ENCODE measurements at regions not wholly inside any gene's neighbourhood (a gene's known extent, or its start where the extent isn't known, plus 50 kb on each side); places are given as distances from the start of the nearest gene placed in this dataset.

DNA sequence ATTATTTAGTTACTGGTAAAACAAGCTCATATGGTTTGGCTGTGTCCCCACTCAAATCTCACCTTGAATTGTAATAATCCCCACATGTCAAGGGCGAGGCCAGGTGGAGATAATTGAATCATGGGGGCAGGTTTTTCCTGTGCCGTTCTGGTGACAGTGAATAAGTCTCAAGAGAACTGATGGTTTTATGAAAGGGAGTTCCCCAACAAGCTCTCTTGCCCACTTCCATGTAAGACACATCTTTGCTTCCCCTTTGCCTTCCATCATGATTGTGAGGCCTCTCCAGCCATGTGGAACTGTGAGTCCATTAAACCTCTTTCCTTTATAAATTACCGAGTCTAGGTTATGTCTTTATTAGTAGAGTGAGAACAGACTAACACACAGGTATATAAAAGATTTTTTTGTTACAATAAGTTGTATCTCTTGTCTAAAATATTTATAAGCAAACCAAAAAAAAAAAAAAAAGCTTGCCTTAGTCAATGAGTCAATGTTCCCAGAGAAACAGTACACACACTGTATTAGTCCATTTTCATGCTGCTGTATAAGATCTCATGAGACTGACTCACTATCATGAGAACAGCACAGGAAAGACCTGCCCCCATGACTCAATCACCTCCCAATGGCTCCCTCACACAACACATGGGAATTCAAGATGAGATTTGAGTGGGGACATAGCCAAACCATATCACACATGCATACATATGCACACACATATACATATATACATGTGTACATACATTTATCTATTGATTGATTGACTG, 138.3 kb downstream of the BASP1 start:
- TF ChIP-seq, protein P1, sequence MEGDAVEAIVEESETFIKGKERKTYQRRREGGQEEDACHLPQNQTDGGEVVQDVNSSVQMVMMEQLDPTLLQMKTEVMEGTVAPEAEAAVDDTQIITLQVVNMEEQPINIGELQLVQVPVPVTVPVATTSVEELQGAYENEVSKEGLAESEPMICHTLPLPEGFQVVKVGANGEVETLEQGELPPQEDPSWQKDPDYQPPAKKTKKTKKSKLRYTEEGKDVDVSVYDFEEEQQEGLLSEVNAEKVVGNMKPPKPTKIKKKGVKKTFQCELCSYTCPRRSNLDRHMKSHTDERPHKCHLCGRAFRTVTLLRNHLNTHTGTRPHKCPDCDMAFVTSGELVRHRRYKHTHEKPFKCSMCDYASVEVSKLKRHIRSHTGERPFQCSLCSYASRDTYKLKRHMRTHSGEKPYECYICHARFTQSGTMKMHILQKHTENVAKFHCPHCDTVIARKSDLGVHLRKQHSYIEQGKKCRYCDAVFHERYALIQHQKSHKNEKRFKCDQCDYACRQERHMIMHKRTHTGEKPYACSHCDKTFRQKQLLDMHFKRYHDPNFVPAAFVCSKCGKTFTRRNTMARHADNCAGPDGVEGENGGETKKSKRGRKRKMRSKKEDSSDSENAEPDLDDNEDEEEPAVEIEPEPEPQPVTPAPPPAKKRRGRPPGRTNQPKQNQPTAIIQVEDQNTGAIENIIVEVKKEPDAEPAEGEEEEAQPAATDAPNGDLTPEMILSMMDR (IDR thresholded peaks at IDR 0.05; ENCODE audit: low read length, missing control alignments), result no peak
- H3K4me3 ChIP-seq (replicated peaks; ENCODE audit: low read depth, low read length), result no peak overlapping the region
- DNase-seq (ENCODE audit: low read depth), result peak; percentile 61

DNA sequence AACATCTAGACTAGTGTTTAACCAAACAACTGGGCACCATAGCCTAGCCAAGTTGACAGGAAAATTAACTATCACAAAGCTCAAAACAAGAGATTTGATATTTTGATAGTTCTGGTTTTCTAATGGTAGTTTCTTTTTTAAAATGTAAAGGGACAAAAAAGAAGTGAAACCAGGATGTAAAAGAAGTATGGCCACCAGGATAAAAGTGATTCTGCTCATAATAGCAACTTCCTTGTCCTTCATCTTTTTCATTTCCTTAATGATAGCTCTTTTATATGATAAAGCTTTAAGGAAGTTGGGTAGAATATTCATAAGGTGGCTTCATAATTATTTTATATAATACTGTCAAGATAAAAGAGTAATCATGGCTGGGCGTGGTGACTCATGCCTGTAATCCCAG, 139.1 kb downstream of the BASP1 start:
- no peak for DNase-seq (ENCODE audit: low read depth)
- TF ChIP-seq, protein P1 (IDR thresholded peaks at IDR 0.05; ENCODE audit: low read length, missing control alignments), result no peak
- H3K4me3 ChIP-seq (replicated peaks; ENCODE audit: low read depth, low read length), result no peak overlapping the region

DNA sequence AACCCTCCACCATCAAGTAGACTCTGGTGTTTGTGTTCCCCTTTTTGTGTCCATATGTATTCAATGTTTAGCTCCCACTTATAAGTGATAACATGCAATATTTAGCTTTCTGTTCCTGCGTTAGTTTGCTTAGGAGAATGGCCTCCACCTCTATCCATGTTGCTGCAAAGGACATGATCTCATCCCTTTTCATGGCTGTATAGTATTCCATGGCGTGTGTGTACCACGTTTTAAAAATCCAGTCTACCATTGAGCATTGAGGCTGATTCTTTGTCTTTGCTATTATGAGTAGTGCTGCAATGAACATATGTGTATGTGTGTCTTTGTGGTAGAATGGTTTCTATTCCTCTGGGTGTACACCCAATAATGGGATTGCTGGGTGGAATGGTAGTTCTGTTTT, 140.1 kb downstream of the BASP1 start:
- TF ChIP-seq, protein P1 (IDR thresholded peaks at IDR 0.05; ENCODE audit: low read length, missing control alignments), result no peak
- no peak overlapping the region for H3K4me3 ChIP-seq (replicated peaks; ENCODE audit: low read depth, low read length)
- DNase-seq (ENCODE audit: low read depth), result no peak

DNA sequence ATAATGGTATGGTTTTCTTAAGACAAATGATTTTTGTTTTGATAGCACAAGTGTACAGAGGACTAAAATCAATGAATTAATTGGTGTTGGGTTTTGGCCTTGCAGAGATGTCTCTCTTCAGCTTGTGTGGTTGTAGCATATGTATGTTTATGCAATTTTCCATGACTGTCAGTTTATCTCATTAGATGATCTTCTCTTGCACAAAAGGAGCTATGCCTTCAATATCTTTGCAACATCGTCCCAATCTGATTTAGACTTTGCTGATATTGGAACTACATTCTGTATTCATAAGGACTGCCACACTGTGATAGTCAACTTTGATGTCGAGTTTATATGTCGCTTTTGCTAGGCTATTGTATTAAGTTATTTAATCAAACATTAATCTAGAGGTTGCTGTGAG, 140.0 kb upstream of the TAF11L2 start:
- no peak overlapping the region for H3K4me3 ChIP-seq (replicated peaks; ENCODE audit: low read depth, low read length)
- DNase-seq (ENCODE audit: low read depth), result no peak
- TF ChIP-seq, protein P1 (IDR thresholded peaks at IDR 0.05; ENCODE audit: low read length, missing control alignments), result no peak

DNA sequence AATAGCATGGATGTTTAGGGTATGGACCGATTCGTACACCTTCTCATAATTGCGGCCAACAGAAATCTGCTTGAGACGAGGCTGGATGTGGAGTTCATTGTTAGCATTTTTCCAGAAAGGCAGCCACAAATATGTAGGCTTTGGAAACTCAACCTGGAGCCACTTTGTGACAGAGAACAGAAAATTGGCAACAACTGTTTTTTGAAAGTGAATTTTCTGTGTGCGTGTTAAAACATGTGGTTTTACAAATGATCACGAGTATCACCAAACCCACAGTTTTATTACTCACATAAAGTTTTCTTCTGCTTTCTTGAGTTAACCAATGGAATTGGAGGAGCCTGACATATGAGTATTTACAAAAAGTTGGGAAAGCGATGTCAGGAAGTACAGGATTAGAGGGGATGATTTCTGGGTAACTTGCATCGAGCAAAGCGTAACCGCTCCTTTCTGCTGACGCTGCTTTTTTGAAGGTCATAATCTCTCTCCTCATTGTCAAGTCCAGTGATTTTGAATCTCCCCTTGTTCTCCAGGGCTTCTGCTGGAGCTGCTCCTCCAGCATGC, 138.5 kb upstream of the TAF11L2 start:
- no peak overlapping the region for H3K4me3 ChIP-seq (replicated peaks; ENCODE audit: low read depth, low read length)
- peak; percentile 37 for DNase-seq (ENCODE audit: low read depth)
- TF ChIP-seq, protein P1 (IDR thresholded peaks at IDR 0.05; ENCODE audit: low read length, missing control alignments), result no peak

DNA sequence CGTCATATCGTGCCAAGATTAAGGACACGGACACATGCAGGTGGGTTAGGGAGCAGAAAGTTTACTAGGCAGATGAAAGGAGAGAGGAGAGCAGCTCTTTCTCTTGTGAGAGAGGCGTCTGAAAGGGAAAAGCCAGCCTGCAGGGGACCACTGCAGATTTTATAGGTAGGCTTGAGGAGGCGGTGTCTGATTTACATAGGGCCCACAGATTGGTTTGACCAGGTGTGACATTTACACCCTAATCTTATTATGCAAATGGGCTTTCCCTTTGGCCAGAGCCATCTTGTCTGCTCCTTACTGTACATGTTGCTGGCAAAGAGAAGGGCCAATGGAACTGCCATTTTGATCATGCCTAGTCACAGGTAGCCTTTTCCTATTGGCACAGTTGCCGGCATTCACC, 137.2 kb upstream of the TAF11L2 start:
- H3K4me3 ChIP-seq (replicated peaks; ENCODE audit: low read depth, low read length), result no peak overlapping the region
- TF ChIP-seq, protein P1 (IDR thresholded peaks at IDR 0.05; ENCODE audit: low read length, missing control alignments), result no peak
- DNase-seq (ENCODE audit: low read depth), result no peak

DNA sequence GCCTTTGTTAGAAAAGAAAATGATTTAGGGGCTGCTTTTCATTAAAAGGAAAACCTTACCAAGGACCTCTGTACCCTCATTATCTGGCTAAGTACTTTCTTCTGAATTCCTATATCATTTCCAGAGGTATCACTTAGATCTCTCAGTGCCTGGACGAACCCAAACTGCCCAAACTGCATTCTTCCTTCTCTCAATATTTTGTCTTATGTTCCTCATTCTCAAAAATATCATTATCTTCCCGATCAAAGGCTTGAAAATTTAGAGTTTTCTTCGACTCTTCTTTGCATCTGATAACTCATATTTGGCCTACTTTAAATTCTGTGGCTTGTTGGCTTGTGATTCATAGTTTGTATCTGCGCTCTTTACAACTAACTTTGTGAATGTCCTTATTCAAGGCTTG, 136.7 kb upstream of the TAF11L2 start:
- DNase-seq (ENCODE audit: low read depth), result no peak
- TF ChIP-seq, protein P1 (IDR thresholded peaks at IDR 0.05; ENCODE audit: low read length, missing control alignments), result no peak
- no peak overlapping the region for H3K4me3 ChIP-seq (replicated peaks; ENCODE audit: low read depth, low read length)

Data from fibroblast of pulmonary artery (primary cell).